Keratinocyte (primary cell): ENCODE measurements at regions not wholly inside any gene's neighbourhood (a gene's known extent, or its start where the extent isn't known, plus 50 kb on each side); places are given as distances from the start of the nearest gene placed in this dataset.
A peak's percentile ranks its signal among the peaks of the same experiment; 100 is the strongest.

ENCODE experiments used
- DNase-seq: peaks from one replicate; pipeline ENCODE4 v3.0.0-alpha.2; 2011; ENCODE audit warnings: low read depth, missing footprints, low spot score
- FAIRE-seq: peaks from 2 replicates; lab custom pipeline; 2011; peaks lifted over from hg19 to GRCh38; lab: Jason Lieb, UNC
- H2AFZ ChIP-seq: 2 replicates; pipeline ENCODE4 v1.6.0; 2012; ENCODE audit warnings: low read length, control low read depth, inconsistent platforms; ENCODE audit not compliant: control insufficient read depth
- H3K27ac ChIP-seq: 2 replicates; pipeline ENCODE4 v1.5.1; 2011; ENCODE audit warnings: low read length; ENCODE audit not compliant: control insufficient read depth, insufficient read depth
- H3K27me3 ChIP-seq: 3 replicates; pipeline ENCODE4 v1.6.0; 2011; ENCODE audit warnings: low read length; ENCODE audit not compliant: control insufficient read depth, insufficient read depth; ENCODE audit errors: extremely low read depth
- H3K36me3 ChIP-seq, 2 experiments: 2 replicates in 1 of 2; 3 replicates in 1 of 2; pipeline ENCODE4 v1.5.1; 2011; ENCODE audit warnings: low read length in 2 of 2, mild to moderate bottlenecking in 1 of 2; ENCODE audit not compliant: control insufficient read depth in 2 of 2, insufficient read depth in 2 of 2; ENCODE audit errors: extremely low read depth in 1 of 2
- H3K4me1 ChIP-seq: 3 replicates; pipeline ENCODE4 v1.5.1; 2011; ENCODE audit warnings: low read length; ENCODE audit not compliant: control insufficient read depth, insufficient read depth; ENCODE audit errors: extremely low read depth
- H3K4me2 ChIP-seq: 3 replicates; pipeline ENCODE4 v1.6.0; 2011; ENCODE audit warnings: low read depth, low read length; ENCODE audit not compliant: control insufficient read depth, insufficient read depth; ENCODE audit errors: extremely low read depth
- H3K4me3 ChIP-seq, 3 experiments: fragments of 200-600 bp in 1 of 3; sonication (generic) in 1 of 3; 2 replicates in 2 of 3; 3 replicates in 1 of 3; pipeline ENCODE4 v1.5.1; 2011 to 2016; ENCODE audit warnings: low read length in 3 of 3, mild to moderate bottlenecking in 3 of 3, control low read depth in 2 of 3, inconsistent platforms in 1 of 3, low read depth in 1 of 3, mixed read lengths in 1 of 3, mixed run types in 1 of 3, moderate library complexity in 1 of 3; ENCODE audit not compliant: control insufficient read depth in 2 of 3, insufficient read depth in 2 of 3; ENCODE audit errors: extremely low read depth in 1 of 3
- H3K79me2 ChIP-seq: 2 replicates; pipeline ENCODE4 v1.6.0; 2012; ENCODE audit warnings: low read length; ENCODE audit not compliant: control insufficient read depth, insufficient read depth
- H3K9ac ChIP-seq: 3 replicates; pipeline ENCODE4 v1.6.0; 2011; ENCODE audit warnings: low read length; ENCODE audit not compliant: control insufficient read depth, insufficient read depth; ENCODE audit errors: extremely low read depth
- H3K9me1 ChIP-seq: 3 replicates; pipeline ENCODE4 v1.6.0; 2011; ENCODE audit warnings: low read length; ENCODE audit not compliant: control insufficient read depth, insufficient read depth; ENCODE audit errors: extremely low read depth
- H3K9me3 ChIP-seq: 2 replicates; pipeline ENCODE4 v1.5.1; 2012; ENCODE audit warnings: low read depth, low read length; ENCODE audit not compliant: control insufficient read depth
- H4K20me1 ChIP-seq: 3 replicates; pipeline ENCODE4 v1.6.0; 2011; ENCODE audit warnings: low read length; ENCODE audit not compliant: control insufficient read depth, insufficient read depth; ENCODE audit errors: extremely low read depth
- EZH2 ChIP-seq: IDR thresholded peaks from one replicate; pipeline ENCODE4 v1.6.1; 2012; ENCODE audit warnings: inconsistent platforms, mild to moderate bottlenecking, low read length, moderate library complexity
- dilution Hi-C: fragments of 300-500 bp; cut with MboI; formaldehyde crosslinking; loops from one replicate; pipeline ENCODE4 v1.7.0; 2020; ENCODE audit warnings: low sequenced_read_pairs; ENCODE audit not compliant: extremely low pct_ligation_motif_present
- TF ChIP-seq, protein P1 (sequence below), 3 experiments: IDR thresholded peaks in 1 of 3; conservative IDR thresholded peaks in 1 of 3; optimal IDR thresholded peaks in 1 of 3; 2 replicates in 2 of 3; 3 replicates in 1 of 3; pipeline versions ENCODE3 to v1.5.1; 2011; ENCODE audit warnings: low read length in 3 of 3, mild to moderate bottlenecking in 3 of 3, moderate library complexity in 2 of 3, control low read depth in 1 of 3, inconsistent platforms in 1 of 3; ENCODE audit not compliant: insufficient read depth in 2 of 3; ENCODE audit errors: extremely low read depth in 1 of 3

DNA sequence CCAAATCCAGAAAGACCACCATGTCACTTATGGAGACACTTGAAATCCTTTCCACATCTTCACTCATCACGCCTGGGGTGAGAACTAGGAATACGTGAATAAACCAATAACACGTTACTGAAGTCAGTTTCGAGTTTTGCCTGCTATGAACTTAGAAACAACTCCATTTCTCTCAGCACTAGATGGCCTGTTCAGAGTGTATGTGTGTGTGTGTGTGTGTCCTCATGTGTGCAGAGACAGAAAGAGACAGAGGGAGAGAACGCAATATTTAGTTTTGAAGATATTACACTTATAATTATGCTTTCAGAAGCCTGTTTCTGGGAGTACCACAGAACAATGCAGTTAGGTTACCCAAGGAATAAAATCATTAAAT, 81.2 kb upstream of the CCN6 start:
- Histone ChIP-seq H3K4me2 (peak overlapping the region; percentile 90), H4K20me1 (no peaks in the 10 kb centered on the region), H3K9me1 (no peaks in the 10 kb centered on the region), H3K36me3 (no peaks in the 10 kb centered on the region), H3K27ac (peak overlapping the region; percentile 99), H3K27me3 (no peaks in the 10 kb centered on the region), H3K4me1 (peaks cover 34% of the 10 kb centered on the region), H3K9ac (peak overlapping the region; percentile 90), H2AFZ (peak overlapping the region; percentile 86), H3K79me2 (no peaks in the 10 kb centered on the region), H3K9me3 (no peaks in the 10 kb centered on the region), H3K4me3 (peak overlapping the region in 2 of 3 experiments; percentile 42 to 58)
- dilution Hi-C loops: loop anchor here (25.0 kb wide), 1 partner anchor 260 kb away; no protein-coding TSS in a partner anchor
- no peak for TF ChIP-seq EZH2
- TF ChIP-seq, protein P1, sequence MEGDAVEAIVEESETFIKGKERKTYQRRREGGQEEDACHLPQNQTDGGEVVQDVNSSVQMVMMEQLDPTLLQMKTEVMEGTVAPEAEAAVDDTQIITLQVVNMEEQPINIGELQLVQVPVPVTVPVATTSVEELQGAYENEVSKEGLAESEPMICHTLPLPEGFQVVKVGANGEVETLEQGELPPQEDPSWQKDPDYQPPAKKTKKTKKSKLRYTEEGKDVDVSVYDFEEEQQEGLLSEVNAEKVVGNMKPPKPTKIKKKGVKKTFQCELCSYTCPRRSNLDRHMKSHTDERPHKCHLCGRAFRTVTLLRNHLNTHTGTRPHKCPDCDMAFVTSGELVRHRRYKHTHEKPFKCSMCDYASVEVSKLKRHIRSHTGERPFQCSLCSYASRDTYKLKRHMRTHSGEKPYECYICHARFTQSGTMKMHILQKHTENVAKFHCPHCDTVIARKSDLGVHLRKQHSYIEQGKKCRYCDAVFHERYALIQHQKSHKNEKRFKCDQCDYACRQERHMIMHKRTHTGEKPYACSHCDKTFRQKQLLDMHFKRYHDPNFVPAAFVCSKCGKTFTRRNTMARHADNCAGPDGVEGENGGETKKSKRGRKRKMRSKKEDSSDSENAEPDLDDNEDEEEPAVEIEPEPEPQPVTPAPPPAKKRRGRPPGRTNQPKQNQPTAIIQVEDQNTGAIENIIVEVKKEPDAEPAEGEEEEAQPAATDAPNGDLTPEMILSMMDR (optimal IDR thresholded peaks at IDR 0.05 in 1 of 3, IDR thresholded peaks at IDR 0.05 in 1 of 3, conservative IDR thresholded peaks at IDR 0.05 in 1 of 3; ENCODE audit: extremely low read depth in 1 of 3, insufficient read depth in 2 of 3, low read length in 3 of 3): no peak
- no peak for FAIRE-seq
- no peak for DNase-seq

DNA sequence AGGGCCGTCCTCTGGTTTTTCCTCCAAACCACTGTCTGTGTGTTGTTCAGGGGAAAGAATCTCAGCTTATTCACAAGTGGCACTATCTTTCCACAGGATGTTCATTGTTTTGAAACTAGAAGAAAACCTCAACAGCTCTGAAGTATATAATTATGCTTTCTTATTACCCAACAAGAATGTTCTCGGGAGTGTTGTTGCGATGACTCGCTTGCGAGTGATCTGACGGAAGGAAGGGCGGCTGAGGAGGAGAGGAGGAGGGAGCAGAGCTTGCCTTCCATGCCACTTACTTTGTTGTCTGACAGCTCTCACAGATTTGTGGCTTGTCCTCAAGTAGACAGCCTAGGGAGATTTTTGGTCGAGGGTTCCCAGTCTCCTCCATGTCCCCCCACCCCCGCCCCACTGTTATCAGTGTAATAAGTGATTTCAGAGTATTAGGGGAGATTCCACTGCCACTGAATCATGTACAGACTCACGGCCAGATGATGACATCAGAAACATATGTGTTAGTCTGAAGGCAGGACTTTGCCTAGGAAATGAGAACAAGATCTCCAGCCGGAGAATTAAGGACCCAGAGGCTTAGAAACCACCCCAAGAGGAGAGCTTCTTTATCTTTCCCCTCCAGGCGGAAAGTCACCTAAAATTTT, 80.7 kb upstream of the CCN6 start:
- dilution Hi-C loops: loop anchor here (25.0 kb wide), 1 partner anchor 261 kb away; no protein-coding TSS in a partner anchor

More for the DNA sequence above, 80.7 kb upstream of the CCN6 start:
- H3K4me2 ChIP-seq: peak overlapping the region; percentile 90
- no peaks in the 10 kb centered on the region for H3K79me2 ChIP-seq
- peak overlapping the region; percentile 90 for H3K9ac ChIP-seq
- no peak for DNase-seq
- no peaks in the 10 kb centered on the region for H3K36me3 ChIP-seq
- peak overlapping the region; percentile 99 for H3K27ac ChIP-seq
- H2AFZ ChIP-seq: peak overlapping the region; percentile 86
- H3K4me1 ChIP-seq: peaks cover 35% of the 10 kb centered on the region
- H4K20me1 ChIP-seq: no peaks in the 10 kb centered on the region
- H3K9me3 ChIP-seq: no peaks in the 10 kb centered on the region
- peak overlapping the region; percentile 9 to 58 (median 42) for H3K4me3 ChIP-seq
- TF ChIP-seq EZH2: no peak
- TF ChIP-seq, protein P1 (optimal IDR thresholded peaks at IDR 0.05 in 1 of 3, IDR thresholded peaks at IDR 0.05 in 1 of 3, conservative IDR thresholded peaks at IDR 0.05 in 1 of 3; ENCODE audit: extremely low read depth in 1 of 3, insufficient read depth in 2 of 3, low read length in 3 of 3): no peak
- peak; percentile 91 for FAIRE-seq
- no peaks in the 10 kb centered on the region for H3K9me1 ChIP-seq
- no peaks in the 10 kb centered on the region for H3K27me3 ChIP-seq
